ENCODE measurements at regions not wholly inside any gene's neighbourhood (a gene's known extent, or its start where the extent isn't known, plus 50 kb on each side); places are given as distances from the start of the nearest gene placed in this dataset.

- TF ChIP-seq TAF1 (IDR thresholded peaks at IDR 0.05; ENCODE audit: borderline replicate concordance, insufficient read depth, low read length) (no peak), POLR2AphosphoS5 (IDR thresholded peaks at IDR 0.05; ENCODE audit: low read depth, low read length) (no peak), FOXP2 (optimal IDR thresholded peaks at IDR 0.05; ENCODE audit: borderline replicate concordance, extremely low read depth, extremely low read length, insufficient read depth) (no peak), SIN3A (IDR thresholded peaks at IDR 0.05; ENCODE audit: borderline replicate concordance, insufficient read depth, low read length) (no peak)
These were observed 127.5 kb upstream of the CCDC28A start for GRCh38 chr6:138645976-138646640.

Measured in PFSK-1 (cell line).